Tibial artery (tissue), 4 donors: ENCODE measurements at regions not wholly inside any gene's neighbourhood (a gene's known extent, or its start where the extent isn't known, plus 50 kb on each side); places are given as distances from the start of the nearest gene placed in this dataset.

Experiments used
- DNase-seq, 2 donors: peaks; one replicate each; pipeline ENCODE4 v3.0.0-alpha.2; 2019
- H3K27ac ChIP-seq, 2 donors: fragments of 200-600 bp; sonication (generic) in 1 of 2; 1 replicate in 1 of 2; 2 replicates in 1 of 2; pipeline ENCODE4 v1.5.1; 2018 to 2019; ENCODE audit warnings: mild to moderate bottlenecking in 1 of 2
- H3K27me3 ChIP-seq, 2 donors: fragments of 200-600 bp; sonication (generic) in 1 of 2; one replicate each; pipeline versions ENCODE4 v1.5.1 to v1.6.0; 2016 to 2019
- H3K36me3 ChIP-seq, 3 donors: fragments of 200-600 bp; sonication (generic) in 2 of 3; one replicate each; pipeline ENCODE4 v1.5.1; 2016 to 2019; ENCODE audit warnings: mild to moderate bottlenecking in 2 of 3
- H3K4me1 ChIP-seq, 4 donors: fragments of 200-600 bp; sonication (generic) in 2 of 4; 1 replicate in 3 of 4; 2 replicates in 1 of 4; pipeline ENCODE4 v1.5.1; 2016 to 2019
- H3K4me3 ChIP-seq, 2 donors: fragments of 200-600 bp; sonication (generic) in 1 of 2; 1 replicate in 1 of 2; 2 replicates in 1 of 2; pipeline ENCODE4 v1.5.1; 2018 to 2019; ENCODE audit warnings: mild to moderate bottlenecking in 2 of 2
- H3K9me3 ChIP-seq, 3 donors: fragments of 200-600 bp; sonication (generic) in 1 of 3; one replicate each; pipeline ENCODE4 v1.5.1; 2016 to 2019
- intact Hi-C: fragments of 100-400 bp; cut with DNase I; formaldehyde crosslinking; loops from one replicate; pipeline ENCODE4 v1.15.0; 2023; ENCODE audit warnings: low total_unique reads
- TF ChIP-seq, protein P1 (sequence below), 2 experiments: fragments of 200-600 bp in 1 of 2; fragments of 450-650 bp in 1 of 2; IDR thresholded peaks; one replicate each; pipeline ENCODE4 v1.5.1; 2017 to 2019; ENCODE audit warnings: antibody characterized with exemption in 2 of 2, mild to moderate bottlenecking in 1 of 2, moderate library complexity in 1 of 2

DNA sequence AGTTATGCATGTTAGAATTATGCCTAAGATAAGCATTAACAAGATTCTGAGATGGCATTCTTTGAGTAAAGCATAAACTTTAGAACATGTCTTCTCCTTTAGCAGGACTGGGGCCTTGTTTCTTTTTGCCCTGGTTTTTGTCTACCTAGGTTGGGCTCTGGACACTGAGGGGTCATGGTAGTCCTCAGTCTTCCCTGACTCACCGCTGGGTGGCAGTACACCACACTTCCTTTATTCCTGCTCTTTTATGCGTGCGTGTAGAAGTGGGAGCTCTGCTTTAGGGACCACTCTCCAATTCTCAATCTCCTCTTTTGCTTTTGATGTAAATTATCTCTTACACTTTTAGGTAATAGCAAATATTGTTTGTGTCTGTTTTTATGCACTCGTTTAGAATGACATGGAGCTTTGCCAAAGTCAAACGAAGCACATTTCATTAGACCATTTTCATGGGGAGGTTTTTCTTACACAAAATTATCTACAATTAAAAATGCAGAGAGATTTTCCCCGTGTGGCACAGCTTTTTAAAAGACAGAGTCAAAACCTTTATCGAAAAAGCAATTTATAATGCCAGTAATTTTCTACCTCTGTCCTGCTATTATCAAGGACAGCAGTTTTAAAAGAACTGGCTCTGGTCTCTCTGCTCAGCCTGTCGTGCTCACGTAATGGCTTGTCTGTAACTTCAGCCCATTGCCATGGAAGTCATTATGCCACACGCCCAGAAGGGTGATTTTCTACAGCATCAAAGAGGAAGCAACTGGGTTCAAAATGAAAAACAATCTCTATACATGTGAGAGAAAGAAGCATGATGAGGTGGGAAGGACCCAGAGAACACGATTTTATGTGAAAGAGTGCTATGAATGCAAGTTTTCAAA lies 413.9 kb downstream of the COG6 start:
- intact Hi-C loops, result loop anchor here (2.0 to 10.0 kb wide), 2 partner anchors 611 to 965 kb away; no protein-coding TSS in a partner anchor
- H3K27ac ChIP-seq, result no peak overlapping the region
- DNase-seq, result peak; percentile 72 to 85
- TF ChIP-seq, protein P1, sequence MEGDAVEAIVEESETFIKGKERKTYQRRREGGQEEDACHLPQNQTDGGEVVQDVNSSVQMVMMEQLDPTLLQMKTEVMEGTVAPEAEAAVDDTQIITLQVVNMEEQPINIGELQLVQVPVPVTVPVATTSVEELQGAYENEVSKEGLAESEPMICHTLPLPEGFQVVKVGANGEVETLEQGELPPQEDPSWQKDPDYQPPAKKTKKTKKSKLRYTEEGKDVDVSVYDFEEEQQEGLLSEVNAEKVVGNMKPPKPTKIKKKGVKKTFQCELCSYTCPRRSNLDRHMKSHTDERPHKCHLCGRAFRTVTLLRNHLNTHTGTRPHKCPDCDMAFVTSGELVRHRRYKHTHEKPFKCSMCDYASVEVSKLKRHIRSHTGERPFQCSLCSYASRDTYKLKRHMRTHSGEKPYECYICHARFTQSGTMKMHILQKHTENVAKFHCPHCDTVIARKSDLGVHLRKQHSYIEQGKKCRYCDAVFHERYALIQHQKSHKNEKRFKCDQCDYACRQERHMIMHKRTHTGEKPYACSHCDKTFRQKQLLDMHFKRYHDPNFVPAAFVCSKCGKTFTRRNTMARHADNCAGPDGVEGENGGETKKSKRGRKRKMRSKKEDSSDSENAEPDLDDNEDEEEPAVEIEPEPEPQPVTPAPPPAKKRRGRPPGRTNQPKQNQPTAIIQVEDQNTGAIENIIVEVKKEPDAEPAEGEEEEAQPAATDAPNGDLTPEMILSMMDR (IDR thresholded peaks at IDR 0.05), result peak; percentile 85 to 90
- peaks cover 0 to 14% (median under 1%) of the 10 kb centered on the region in 4 donors for H3K4me1 ChIP-seq
- H3K36me3 ChIP-seq, result no peaks in the 10 kb centered on the region
- no peaks in the 10 kb centered on the region for H3K27me3 ChIP-seq
- H3K9me3 ChIP-seq, result no peaks in the 10 kb centered on the region
- no peak overlapping the region for H3K4me3 ChIP-seq

DNA sequence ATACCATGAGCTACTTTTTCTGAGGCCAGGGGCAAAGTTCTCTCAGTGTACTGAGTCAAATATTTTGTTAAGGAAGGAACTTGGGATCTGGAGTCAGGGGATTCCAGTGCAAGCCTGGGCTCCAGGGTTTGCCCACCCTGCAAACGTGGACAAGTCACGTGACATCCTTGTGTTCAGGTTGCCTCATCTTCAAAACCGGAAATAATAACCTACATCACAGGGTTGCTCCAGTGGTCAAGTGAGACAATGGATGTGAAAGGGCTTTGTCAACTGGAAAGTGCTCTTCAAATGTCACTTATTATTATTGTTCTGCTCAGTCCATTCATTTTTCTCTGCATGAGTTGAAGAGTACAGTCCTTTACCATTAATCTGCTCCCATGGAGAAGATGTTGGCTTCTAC lies 414.9 kb downstream of the COG6 start:
- DNase-seq, result no peak
- H3K27me3 ChIP-seq, result no peaks in the 10 kb centered on the region
- H3K4me3 ChIP-seq, result no peak overlapping the region
- no peaks in the 10 kb centered on the region for H3K9me3 ChIP-seq
- H3K27ac ChIP-seq, result no peak overlapping the region
- H3K4me1 ChIP-seq, result peaks cover 0 to 5% (median 0%) of the 10 kb centered on the region in 4 donors
- intact Hi-C loops, result loop anchor here (10.0 kb wide), 1 partner anchor 964 kb away; no protein-coding TSS in a partner anchor
- TF ChIP-seq, protein P1 (IDR thresholded peaks at IDR 0.05), result no peak
- H3K36me3 ChIP-seq, result no peaks in the 10 kb centered on the region

- Histone ChIP-seq H3K27ac (no peak overlapping the region), H3K36me3 (no peaks in the 10 kb centered on the region), H3K4me3 (no peak overlapping the region), H3K4me1 (peaks cover 0 to 5% (median 0%) of the 10 kb centered on the region in 4 donors), H3K27me3 (no peaks in the 10 kb centered on the region), H3K9me3 (no peaks in the 10 kb centered on the region)
- intact Hi-C loops, result loop anchor here (10.0 kb wide), 1 partner anchor 962 kb away; no protein-coding TSS in a partner anchor
- no peak for DNase-seq
- TF ChIP-seq, protein P1 (IDR thresholded peaks at IDR 0.05), result no peak
These were observed 417.2 kb downstream of the COG6 start for GRCh38 chr13:40072663-40073120.

DNA sequence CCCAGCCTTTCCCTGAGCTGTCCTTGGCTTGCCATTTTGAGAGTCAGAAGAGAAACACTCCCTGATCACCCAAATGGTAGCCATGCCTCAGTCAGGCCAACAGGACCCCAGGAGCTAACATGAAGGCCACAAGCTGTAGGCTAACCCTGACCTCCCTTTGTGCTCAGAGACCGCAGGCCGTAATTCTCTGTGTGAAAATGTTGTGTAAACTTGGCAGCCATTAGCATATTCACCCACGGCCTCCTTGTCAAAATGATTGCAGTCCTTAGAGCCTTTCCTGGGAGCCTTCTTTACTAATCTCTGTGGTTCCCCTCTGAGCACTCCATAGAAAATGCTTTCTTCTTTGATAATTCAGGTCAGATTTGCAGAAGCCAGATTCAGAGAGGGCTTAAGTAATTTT lies 418.9 kb downstream of the COG6 start:
- peaks cover 0 to 4% (median 0%) of the 10 kb centered on the region in 4 donors for H3K4me1 ChIP-seq
- no peaks in the 10 kb centered on the region for H3K27me3 ChIP-seq
- TF ChIP-seq, protein P1 (IDR thresholded peaks at IDR 0.05), result no peak
- DNase-seq, result no peak
- H3K36me3 ChIP-seq, result no peaks in the 10 kb centered on the region
- intact Hi-C loops, result loop anchor here (10.0 kb wide), 1 partner anchor 960 kb away; no protein-coding TSS in a partner anchor
- H3K27ac ChIP-seq, result no peak overlapping the region
- H3K9me3 ChIP-seq, result no peaks in the 10 kb centered on the region
- H3K4me3 ChIP-seq, result no peak overlapping the region

DNA sequence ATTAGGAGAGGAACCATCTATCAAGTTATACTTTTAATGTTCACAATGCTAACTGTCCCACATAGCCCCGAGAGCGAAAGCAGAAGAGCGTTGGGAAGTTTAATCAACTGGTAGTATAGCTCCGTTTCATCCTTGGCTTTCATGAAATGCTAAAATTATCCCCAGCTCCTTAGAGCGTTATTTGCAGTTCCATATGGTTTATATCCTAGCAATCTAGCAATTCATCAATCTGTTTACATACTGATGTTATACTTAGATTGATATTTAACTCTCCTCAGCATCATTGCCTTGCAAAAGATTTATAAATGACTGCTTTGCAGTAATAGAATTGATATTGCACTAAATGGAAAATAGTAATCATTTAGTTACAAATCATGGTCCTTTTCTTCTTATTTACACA lies 419.8 kb downstream of the COG6 start:
- TF ChIP-seq, protein P1 (IDR thresholded peaks at IDR 0.05), result no peak
- Histone ChIP-seq H3K4me3 (no peak overlapping the region), H3K27me3 (no peaks in the 10 kb centered on the region), H3K9me3 (no peaks in the 10 kb centered on the region), H3K4me1 (no peaks in the 10 kb centered on the region), H3K27ac (no peak overlapping the region), H3K36me3 (no peaks in the 10 kb centered on the region)
- intact Hi-C loops, result loop anchor here (10.0 kb wide), 1 partner anchor 960 kb away; no protein-coding TSS in a partner anchor
- DNase-seq, result no peak
